H1 (cell line): ENCODE measurements at regions not wholly inside any gene's neighbourhood (a gene's known extent, or its start where the extent isn't known, plus 50 kb on each side); places are given as distances from the start of the nearest gene placed in this dataset.

Source experiments
- CTCF ChIP-seq, 3 experiments: IDR thresholded peaks; 1 replicate in 2 of 3; 2 replicates in 1 of 3; pipeline versions ENCODE4 v1.5.1 to v1.6.1; 2011; ENCODE audit warnings: low read length in 3 of 3, mild to moderate bottlenecking in 3 of 3, inconsistent platforms in 2 of 3, low read depth in 1 of 3, moderate library complexity in 1 of 3; ENCODE audit not compliant: insufficient read depth in 1 of 3; ENCODE audit errors: control extremely low read depth in 1 of 3
- EGR1 ChIP-seq: IDR thresholded peaks from 2 replicates; pipeline ENCODE4 v1.6.1; 2011; ENCODE audit warnings: low read depth, low read length, borderline replicate concordance
- EZH2 ChIP-seq: fragments of 200-600 bp; sonication (generic); IDR thresholded peaks from 2 replicates; pipeline ENCODE4 v1.7.1; 2012; ENCODE audit warnings: low read depth, mild to moderate bottlenecking, moderate library complexity, low read length, inconsistent platforms; ENCODE audit not compliant: severe bottlenecking
- FOSL1 ChIP-seq: IDR thresholded peaks from 2 replicates; pipeline ENCODE4 v1.6.1; 2011; ENCODE audit warnings: mild to moderate bottlenecking, low read depth, low read length, moderate library complexity; ENCODE audit not compliant: insufficient read depth
- NRF1 ChIP-seq: IDR thresholded peaks from 2 replicates; pipeline ENCODE4 v1.6.1; 2011; ENCODE audit warnings: mild to moderate bottlenecking, low read depth, low read length, improper control_type of control experiment
- TAF1 ChIP-seq: IDR thresholded peaks from 2 replicates; pipeline ENCODE4 v1.6.1; 2011; ENCODE audit warnings: mild to moderate bottlenecking, low read depth, low read length
- ZNF274 ChIP-seq: IDR thresholded peaks from 2 replicates; pipeline ENCODE4 v1.7.0; 2012; ENCODE audit warnings: low read length, borderline replicate concordance; ENCODE audit errors: extremely low read depth

GRCh38 chr3:148528024-148528423 lies 169.7 kb upstream of the AGTR1 start:
- TF ChIP-seq EGR1: no peak
- no peak for TF ChIP-seq CTCF (IDR thresholded peaks at IDR 0.05; ENCODE audit: control extremely low read depth in 1 of 3, insufficient read depth in 1 of 3, low read depth in 1 of 3, low read length in 3 of 3)
- no peak for TF ChIP-seq EZH2
- no peak for TF ChIP-seq TAF1
- no peak for TF ChIP-seq NRF1
- TF ChIP-seq ZNF274: no peak
- no peak for TF ChIP-seq FOSL1
